ELR (cell line): ENCODE measurements at regions not wholly inside any gene's neighbourhood (a gene's known extent, or its start where the extent isn't known, plus 50 kb on each side); places are given as distances from the start of the nearest gene placed in this dataset.

Experiments used
- DNase-seq: peaks from one replicate; pipeline ENCODE4 v3.0.0-alpha.2; 2015; ENCODE audit warnings: low read depth

GRCh38 chr12:22991250-22991844, 366.4 kb downstream of the ETNK1 start:
- no peak for DNase-seq

- DNase-seq: no peak
Observed at GRCh38 chr12:22993609-22994315, 368.8 kb downstream of the ETNK1 start.

- DNase-seq: no peak
Observed at GRCh38 chr12:22994316-22994675, 369.3 kb downstream of the ETNK1 start.

GRCh38 chr12:23001487-23001886, 376.5 kb downstream of the ETNK1 start:
- no peak for DNase-seq

GRCh38 chr12:23002381-23002780, 377.4 kb downstream of the ETNK1 start:
- DNase-seq: no peak

GRCh38 chr12:23004473-23005020, 379.6 kb downstream of the ETNK1 start:
- DNase-seq: no peak

- no peak for DNase-seq
Observed at GRCh38 chr12:23005387-23005786, 380.4 kb downstream of the ETNK1 start.

GRCh38 chr12:23006413-23006812, 381.4 kb downstream of the ETNK1 start:
- DNase-seq: no peak

- no peak for DNase-seq
Observed at GRCh38 chr12:23008623-23009022, 383.7 kb downstream of the ETNK1 start.

GRCh38 chr12:23014749-23015148, 389.8 kb downstream of the ETNK1 start:
- no peak for DNase-seq

GRCh38 chr12:23025372-23026016, 400.5 kb downstream of the ETNK1 start:
- DNase-seq: no peak

GRCh38 chr12:23028158-23028802, 403.3 kb downstream of the ETNK1 start:
- peak; percentile 6 for DNase-seq

GRCh38 chr12:23029185-23029584, 404.2 kb downstream of the ETNK1 start:
- DNase-seq: no peak

- DNase-seq: peak; percentile 4
Observed at GRCh38 chr12:23039834-23040233, 414.9 kb downstream of the ETNK1 start.

GRCh38 chr12:23041774-23042173, 416.8 kb downstream of the ETNK1 start:
- DNase-seq: no peak

- no peak for DNase-seq
Observed at GRCh38 chr12:23043646-23044045, 418.7 kb downstream of the ETNK1 start.

- peak; percentile 11 for DNase-seq
Observed at GRCh38 chr12:23049180-23049579, 424.2 kb downstream of the ETNK1 start.

GRCh38 chr12:23055004-23055403, 430.0 kb downstream of the ETNK1 start:
- peak; percentile 27 for DNase-seq

- DNase-seq: no peak
Observed at GRCh38 chr12:23057571-23057970, 432.6 kb downstream of the ETNK1 start.

- DNase-seq: no peak
Observed at GRCh38 chr12:23060161-23060560, 435.2 kb downstream of the ETNK1 start.

- no peak for DNase-seq
Observed at GRCh38 chr12:23063206-23063605, 438.2 kb downstream of the ETNK1 start.

GRCh38 chr12:23066095-23066494, 441.1 kb downstream of the ETNK1 start:
- DNase-seq: no peak

GRCh38 chr12:23083267-23083666, 458.3 kb downstream of the ETNK1 start:
- DNase-seq: peak; percentile 48
